C4-2B (cell line): ENCODE measurements at regions not wholly inside any gene's neighbourhood (a gene's known extent, or its start where the extent isn't known, plus 50 kb on each side); places are given as distances from the start of the nearest gene placed in this dataset.

Source experiments
- ZFX ChIP-seq: fragments of 450-650 bp; IDR thresholded peaks from 2 replicates; pipeline ENCODE4 v1.6.1; 2017
- TF ChIP-seq, protein P1 (sequence below): fragments of 450-650 bp; conservative IDR thresholded peaks from 2 replicates; pipeline ENCODE4 v1.5.1; 2017; ENCODE audit warnings: mild to moderate bottlenecking

DNA sequence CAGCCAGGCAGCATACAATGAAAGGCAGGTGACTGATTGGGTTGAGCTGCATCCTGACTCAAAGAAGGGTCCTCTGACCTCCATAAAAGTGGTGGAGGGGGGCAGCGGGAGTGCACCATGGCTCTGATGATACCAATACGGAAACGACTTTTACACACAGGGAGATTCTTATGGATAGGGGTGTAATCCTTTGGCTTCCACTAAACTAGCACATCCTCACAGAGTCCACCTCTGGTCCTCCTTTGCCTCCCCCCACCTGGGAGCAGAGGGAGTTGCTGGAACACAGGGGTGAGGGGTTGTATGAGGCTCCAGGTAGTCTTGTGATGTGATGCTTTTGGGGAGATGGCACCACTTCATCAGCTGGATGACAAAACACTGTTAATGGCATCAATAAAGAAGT, 361.0 kb downstream of the BARHL2 start:
- TF ChIP-seq ZFX = no peak
- TF ChIP-seq, protein P1, sequence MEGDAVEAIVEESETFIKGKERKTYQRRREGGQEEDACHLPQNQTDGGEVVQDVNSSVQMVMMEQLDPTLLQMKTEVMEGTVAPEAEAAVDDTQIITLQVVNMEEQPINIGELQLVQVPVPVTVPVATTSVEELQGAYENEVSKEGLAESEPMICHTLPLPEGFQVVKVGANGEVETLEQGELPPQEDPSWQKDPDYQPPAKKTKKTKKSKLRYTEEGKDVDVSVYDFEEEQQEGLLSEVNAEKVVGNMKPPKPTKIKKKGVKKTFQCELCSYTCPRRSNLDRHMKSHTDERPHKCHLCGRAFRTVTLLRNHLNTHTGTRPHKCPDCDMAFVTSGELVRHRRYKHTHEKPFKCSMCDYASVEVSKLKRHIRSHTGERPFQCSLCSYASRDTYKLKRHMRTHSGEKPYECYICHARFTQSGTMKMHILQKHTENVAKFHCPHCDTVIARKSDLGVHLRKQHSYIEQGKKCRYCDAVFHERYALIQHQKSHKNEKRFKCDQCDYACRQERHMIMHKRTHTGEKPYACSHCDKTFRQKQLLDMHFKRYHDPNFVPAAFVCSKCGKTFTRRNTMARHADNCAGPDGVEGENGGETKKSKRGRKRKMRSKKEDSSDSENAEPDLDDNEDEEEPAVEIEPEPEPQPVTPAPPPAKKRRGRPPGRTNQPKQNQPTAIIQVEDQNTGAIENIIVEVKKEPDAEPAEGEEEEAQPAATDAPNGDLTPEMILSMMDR = no peak
